ENCODE measurements at regions not wholly inside any gene's neighbourhood (a gene's known extent, or its start where the extent isn't known, plus 50 kb on each side); places are given as distances from the start of the nearest gene placed in this dataset.
A peak's percentile ranks its signal among the peaks of the same experiment; 100 is the strongest.

GRCh38 chr3:180743813-180744590 is 64.7 kb upstream of the CCDC39 start:
- Histone ChIP-seq H3K36me3 (ENCODE audit: control insufficient read depth in 5 of 5, insufficient read depth in 5 of 5, low read length in 5 of 5) (no peaks in the 10 kb centered on the region), H3K9ac (ENCODE audit: low read length in 5 of 5) (no peak overlapping the region), H3K27me3 (ENCODE audit: control insufficient read depth in 5 of 5, insufficient read depth in 4 of 5, low read length in 5 of 5) (no peaks in the 10 kb centered on the region), H3K4me1 (ENCODE audit: control insufficient read depth in 5 of 5, insufficient read depth in 5 of 5, low read length in 5 of 5) (peaks cover 0 to 19% (median 12%) of the 10 kb centered on the region in 5 donors), H3K27ac (ENCODE audit: low read depth, low read length) (no peak overlapping the region), H3K4me3 (ENCODE audit: low read depth in 1 of 5, low read length in 5 of 5) (no peak overlapping the region), H3K9me3 (ENCODE audit: control insufficient read depth in 5 of 5, low read length in 5 of 5) (no peaks in the 10 kb centered on the region)

DNA sequence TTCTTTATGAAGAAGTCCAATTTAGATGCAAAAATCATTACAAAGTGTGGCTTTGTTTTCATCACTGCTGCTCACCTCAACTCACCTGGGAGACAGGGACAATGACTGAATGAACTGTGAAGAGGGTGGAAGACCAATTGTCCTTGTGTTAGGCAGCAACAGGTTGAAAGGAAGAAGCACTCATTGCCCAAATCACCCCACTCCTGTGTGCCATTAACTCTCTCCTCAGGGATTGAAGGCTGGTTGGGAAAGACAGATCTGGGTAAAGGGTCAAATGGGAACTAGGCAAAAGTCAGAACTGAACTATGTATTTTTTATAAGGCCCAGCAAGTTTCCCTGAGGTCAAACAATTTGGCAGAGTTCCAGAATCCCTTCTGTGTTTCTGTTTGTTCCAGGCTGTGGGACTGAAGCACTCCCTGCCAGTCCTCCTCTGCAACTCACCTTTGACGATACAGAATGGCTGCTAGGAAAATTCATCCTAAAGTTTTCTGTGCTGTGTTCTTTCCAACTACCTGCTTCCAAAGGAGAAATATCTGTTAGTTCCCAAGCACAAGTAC is 68.6 kb upstream of the CCDC39 start:
- Histone ChIP-seq H3K9ac (ENCODE audit: low read length in 5 of 5) (no peak overlapping the region), H3K4me3 (ENCODE audit: low read depth in 1 of 5, low read length in 5 of 5) (peak overlapping the region in 1 of 5 donors; percentile 5), H3K27me3 (ENCODE audit: control insufficient read depth in 5 of 5, insufficient read depth in 4 of 5, low read length in 5 of 5) (no peaks in the 10 kb centered on the region), H3K27ac (ENCODE audit: low read depth, low read length) (no peak overlapping the region), H3K9me3 (ENCODE audit: control insufficient read depth in 5 of 5, low read length in 5 of 5) (no peaks in the 10 kb centered on the region), H3K4me1 (ENCODE audit: control insufficient read depth in 5 of 5, insufficient read depth in 5 of 5, low read length in 5 of 5) (peaks cover 0 to 37% (median 18%) of the 10 kb centered on the region in 5 donors), H3K36me3 (ENCODE audit: control insufficient read depth in 5 of 5, insufficient read depth in 5 of 5, low read length in 5 of 5) (no peaks in the 10 kb centered on the region)

GRCh38 chr3:180749322-180749721 is 70.0 kb upstream of the CCDC39 start:
- Histone ChIP-seq H3K4me1 (ENCODE audit: control insufficient read depth in 5 of 5, insufficient read depth in 5 of 5, low read length in 5 of 5) (peaks cover 0 to 37% (median 18%) of the 10 kb centered on the region in 5 donors), H3K27ac (ENCODE audit: low read depth, low read length) (no peak overlapping the region), H3K9ac (ENCODE audit: low read length in 5 of 5) (no peak overlapping the region), H3K9me3 (ENCODE audit: control insufficient read depth in 5 of 5, low read length in 5 of 5) (no peaks in the 10 kb centered on the region), H3K4me3 (ENCODE audit: low read depth in 1 of 5, low read length in 5 of 5) (no peak overlapping the region), H3K27me3 (ENCODE audit: control insufficient read depth in 5 of 5, insufficient read depth in 4 of 5, low read length in 5 of 5) (no peaks in the 10 kb centered on the region), H3K36me3 (ENCODE audit: control insufficient read depth in 5 of 5, insufficient read depth in 5 of 5, low read length in 5 of 5) (no peaks in the 10 kb centered on the region)

GRCh38 chr3:180749796-180750195 is 70.5 kb upstream of the CCDC39 start:
- H3K36me3 ChIP-seq (ENCODE audit: control insufficient read depth in 5 of 5, insufficient read depth in 5 of 5, low read length in 5 of 5), result no peaks in the 10 kb centered on the region
- H3K9me3 ChIP-seq (ENCODE audit: control insufficient read depth in 5 of 5, low read length in 5 of 5), result no peaks in the 10 kb centered on the region
- peaks cover 0 to 37% (median 18%) of the 10 kb centered on the region in 5 donors for H3K4me1 ChIP-seq (ENCODE audit: control insufficient read depth in 5 of 5, insufficient read depth in 5 of 5, low read length in 5 of 5)

GRCh38 chr3:180755556-180755955 is 76.3 kb upstream of the CCDC39 start:
- peaks cover 0 to 2% (median 0%) of the 10 kb centered on the region in 5 donors for H3K9me3 ChIP-seq (ENCODE audit: control insufficient read depth in 5 of 5, low read length in 5 of 5)
- no peaks in the 10 kb centered on the region for H3K36me3 ChIP-seq (ENCODE audit: control insufficient read depth in 5 of 5, insufficient read depth in 5 of 5, low read length in 5 of 5)
- no peak overlapping the region for H3K27ac ChIP-seq (ENCODE audit: low read depth, low read length)
- H3K9ac ChIP-seq (ENCODE audit: low read length in 5 of 5), result no peak overlapping the region
- H3K4me1 ChIP-seq (ENCODE audit: control insufficient read depth in 5 of 5, insufficient read depth in 5 of 5, low read length in 5 of 5), result peaks cover 0 to 3% (median 0%) of the 10 kb centered on the region in 5 donors
- H3K27me3 ChIP-seq (ENCODE audit: control insufficient read depth in 5 of 5, insufficient read depth in 4 of 5, low read length in 5 of 5), result no peaks in the 10 kb centered on the region
- H3K4me3 ChIP-seq (ENCODE audit: low read depth in 1 of 5, low read length in 5 of 5), result no peak overlapping the region

More at GRCh38 chr3:180749796-180750195, 70.5 kb upstream of the CCDC39 start:
- no peaks in the 10 kb centered on the region for H3K27me3 ChIP-seq (ENCODE audit: control insufficient read depth in 5 of 5, insufficient read depth in 4 of 5, low read length in 5 of 5)
- no peak overlapping the region for H3K9ac ChIP-seq (ENCODE audit: low read length in 5 of 5)
- H3K27ac ChIP-seq (ENCODE audit: low read depth, low read length), result peak overlapping the region; percentile 5
- H3K4me3 ChIP-seq (ENCODE audit: low read depth in 1 of 5, low read length in 5 of 5), result no peak overlapping the region

- no peak overlapping the region for H3K9ac ChIP-seq (ENCODE audit: low read length in 5 of 5)
- H3K36me3 ChIP-seq (ENCODE audit: control insufficient read depth in 5 of 5, insufficient read depth in 5 of 5, low read length in 5 of 5), result no peaks in the 10 kb centered on the region
- H3K4me1 ChIP-seq (ENCODE audit: control insufficient read depth in 5 of 5, insufficient read depth in 5 of 5, low read length in 5 of 5), result peaks cover 0 to 6% (median 0%) of the 10 kb centered on the region in 5 donors
- no peaks in the 10 kb centered on the region for H3K27me3 ChIP-seq (ENCODE audit: control insufficient read depth in 5 of 5, insufficient read depth in 4 of 5, low read length in 5 of 5)
- H3K9me3 ChIP-seq (ENCODE audit: control insufficient read depth in 5 of 5, low read length in 5 of 5), result peaks cover 0 to 3% (median 0%) of the 10 kb centered on the region in 5 donors
- no peak overlapping the region for H3K27ac ChIP-seq (ENCODE audit: low read depth, low read length)
- no peak overlapping the region for H3K4me3 ChIP-seq (ENCODE audit: low read depth in 1 of 5, low read length in 5 of 5)
These were observed 83.6 kb upstream of the CCDC39 start for GRCh38 chr3:180762866-180763265.

DNA sequence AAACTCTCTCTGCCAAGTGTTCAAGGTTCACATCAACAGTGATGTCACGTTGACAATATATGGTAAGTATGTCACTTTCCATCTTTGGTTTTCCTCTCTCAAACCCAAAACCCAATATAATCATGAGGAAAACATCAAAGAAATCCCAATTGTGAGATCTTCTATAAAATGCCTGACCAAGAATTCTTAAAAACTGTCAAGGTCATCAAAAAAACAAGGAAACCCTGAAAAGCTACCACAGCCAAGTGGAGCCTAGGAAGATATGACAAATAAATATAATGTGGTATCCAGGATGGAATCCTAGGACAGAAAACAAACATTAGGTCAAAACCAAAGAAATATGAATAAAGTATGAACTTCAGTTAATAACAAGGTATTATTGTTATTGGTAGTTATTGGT is 85.2 kb upstream of the CCDC39 start:
- peaks cover 0 to 3% (median 0%) of the 10 kb centered on the region in 5 donors for H3K9me3 ChIP-seq (ENCODE audit: control insufficient read depth in 5 of 5, low read length in 5 of 5)
- H3K4me3 ChIP-seq (ENCODE audit: low read depth in 1 of 5, low read length in 5 of 5), result no peak overlapping the region
- H3K9ac ChIP-seq (ENCODE audit: low read length in 5 of 5), result no peak overlapping the region
- H3K4me1 ChIP-seq (ENCODE audit: control insufficient read depth in 5 of 5, insufficient read depth in 5 of 5, low read length in 5 of 5), result peaks cover 0 to 6% (median 0%) of the 10 kb centered on the region in 5 donors
- no peak overlapping the region for H3K27ac ChIP-seq (ENCODE audit: low read depth, low read length)
- H3K27me3 ChIP-seq (ENCODE audit: control insufficient read depth in 5 of 5, insufficient read depth in 4 of 5, low read length in 5 of 5), result no peaks in the 10 kb centered on the region
- no peaks in the 10 kb centered on the region for H3K36me3 ChIP-seq (ENCODE audit: control insufficient read depth in 5 of 5, insufficient read depth in 5 of 5, low read length in 5 of 5)

GRCh38 chr3:180770639-180771038 is 91.3 kb upstream of the CCDC39 start:
- H3K9me3 ChIP-seq (ENCODE audit: control insufficient read depth in 5 of 5, low read length in 5 of 5), result peaks cover 0 to 6% (median 0%) of the 10 kb centered on the region in 5 donors
- H3K27ac ChIP-seq (ENCODE audit: low read depth, low read length), result no peak overlapping the region
- no peaks in the 10 kb centered on the region for H3K4me1 ChIP-seq (ENCODE audit: control insufficient read depth in 5 of 5, insufficient read depth in 5 of 5, low read length in 5 of 5)
- H3K4me3 ChIP-seq (ENCODE audit: low read depth in 1 of 5, low read length in 5 of 5), result no peak overlapping the region
- no peaks in the 10 kb centered on the region for H3K27me3 ChIP-seq (ENCODE audit: control insufficient read depth in 5 of 5, insufficient read depth in 4 of 5, low read length in 5 of 5)
- no peak overlapping the region for H3K9ac ChIP-seq (ENCODE audit: low read length in 5 of 5)
- H3K36me3 ChIP-seq (ENCODE audit: control insufficient read depth in 5 of 5, insufficient read depth in 5 of 5, low read length in 5 of 5), result no peaks in the 10 kb centered on the region

- peaks cover 0 to 26% (median 24%) of the 10 kb centered on the region in 5 donors for H3K9me3 ChIP-seq (ENCODE audit: control insufficient read depth in 5 of 5, low read length in 5 of 5)
These were observed 97.1 kb upstream of the CCDC39 start for GRCh38 chr3:180776433-180776832.

GRCh38 chr3:180782195-180782984 is 103.1 kb upstream of the CCDC39 start:
- peaks cover 0 to 20% (median 12%) of the 10 kb centered on the region in 5 donors for H3K9me3 ChIP-seq (ENCODE audit: control insufficient read depth in 5 of 5, low read length in 5 of 5)
- no peaks in the 10 kb centered on the region for H3K27me3 ChIP-seq (ENCODE audit: control insufficient read depth in 5 of 5, insufficient read depth in 4 of 5, low read length in 5 of 5)
- H3K27ac ChIP-seq (ENCODE audit: low read depth, low read length), result no peak overlapping the region
- H3K4me1 ChIP-seq (ENCODE audit: control insufficient read depth in 5 of 5, insufficient read depth in 5 of 5, low read length in 5 of 5), result no peaks in the 10 kb centered on the region
- H3K36me3 ChIP-seq (ENCODE audit: control insufficient read depth in 5 of 5, insufficient read depth in 5 of 5, low read length in 5 of 5), result peaks cover 0 to 8% (median 3%) of the 10 kb centered on the region in 5 donors
- no peak overlapping the region for H3K4me3 ChIP-seq (ENCODE audit: low read depth in 1 of 5, low read length in 5 of 5)
- no peak overlapping the region for H3K9ac ChIP-seq (ENCODE audit: low read length in 5 of 5)

More at GRCh38 chr3:180776433-180776832, 97.1 kb upstream of the CCDC39 start:
- peaks cover 0 to 6% (median 3%) of the 10 kb centered on the region in 5 donors for H3K36me3 ChIP-seq (ENCODE audit: control insufficient read depth in 5 of 5, insufficient read depth in 5 of 5, low read length in 5 of 5)
- H3K9ac ChIP-seq (ENCODE audit: low read length in 5 of 5), result no peak overlapping the region
- H3K4me3 ChIP-seq (ENCODE audit: low read depth in 1 of 5, low read length in 5 of 5), result no peak overlapping the region
- H3K27me3 ChIP-seq (ENCODE audit: control insufficient read depth in 5 of 5, insufficient read depth in 4 of 5, low read length in 5 of 5), result no peaks in the 10 kb centered on the region
- no peaks in the 10 kb centered on the region for H3K4me1 ChIP-seq (ENCODE audit: control insufficient read depth in 5 of 5, insufficient read depth in 5 of 5, low read length in 5 of 5)
- no peak overlapping the region for H3K27ac ChIP-seq (ENCODE audit: low read depth, low read length)

All from subcutaneous abdominal adipose tissue (tissue), 5 donors.